Testis (tissue), 2 donors: ENCODE measurements at regions not wholly inside any gene's neighbourhood (a gene's known extent, or its start where the extent isn't known, plus 50 kb on each side); places are given as distances from the start of the nearest gene placed in this dataset.

ENCODE experiments used
- CTCF ChIP-seq, 3 experiments: fragments of 450-650 bp in 2 of 3; fragments of 200-600 bp in 1 of 3; sonication (generic) in 1 of 3; IDR thresholded peaks; one replicate each; pipeline ENCODE4 v1.5.1; 2016 to 2019; ENCODE audit warnings: antibody characterized with exemption in 3 of 3, mild to moderate bottlenecking in 2 of 3, moderate library complexity in 1 of 3
- POLR2A ChIP-seq: fragments of 450-650 bp; IDR thresholded peaks from one replicate; pipeline ENCODE4 v1.6.1; 2017; ENCODE audit warnings: antibody characterized with exemption, mild to moderate bottlenecking, moderate library complexity

GRCh38 chr11:21711341-21711740 lies 481.5 kb upstream of the ANO5 start:
- TF ChIP-seq CTCF (IDR thresholded peaks at IDR 0.05) (no peak), POLR2A (no peak)
